ENCODE measurements at regions not wholly inside any gene's neighbourhood (a gene's known extent, or its start where the extent isn't known, plus 50 kb on each side); places are given as distances from the start of the nearest gene placed in this dataset.
A peak's percentile ranks its signal among the peaks of the same experiment; 100 is the strongest.

GRCh38 chr22:49307481-49307830 is 520.2 kb downstream of the BRD1 start:
- no peak overlapping the region for H3K14ac ChIP-seq (ENCODE audit: low read length)
- peak overlapping the region; percentile 14 for H2BK12ac ChIP-seq (ENCODE audit: low read length)
- H3K23ac ChIP-seq (ENCODE audit: low read depth, low read length, poor library complexity), result no peak overlapping the region
- no peak overlapping the region for H2AFZ ChIP-seq (ENCODE audit: low read length)
- no peak overlapping the region for H3K9ac ChIP-seq (ENCODE audit: low read depth, low read length, poor library complexity)
- no peak overlapping the region for H3K4ac ChIP-seq (ENCODE audit: low read length)
- H4K91ac ChIP-seq (ENCODE audit: low read depth, low read length, poor library complexity), result no peak overlapping the region
- no peaks in the 10 kb centered on the region for H3K9me3 ChIP-seq (replicated peaks in 1 of 2; ENCODE audit: control insufficient read depth in 2 of 2, insufficient read depth in 1 of 2, low read depth in 1 of 2, low read length in 2 of 2)
- no peaks in the 10 kb centered on the region for H3K79me1 ChIP-seq (ENCODE audit: low read depth, low read length)
- DNase-seq (ENCODE audit: low spot score), result no peak
- H3K36me3 ChIP-seq (replicated peaks in 1 of 2; ENCODE audit: control insufficient read depth in 2 of 2, insufficient read depth in 2 of 2, low read length in 2 of 2), result no peaks in the 10 kb centered on the region
- H3K4me1 ChIP-seq (ENCODE audit: control insufficient read depth in 2 of 2, insufficient read depth in 1 of 2, low read depth in 1 of 2, low read length in 2 of 2), result peaks cover 0 to 3% of the 10 kb centered on the region in 2 donors
- H3K27ac ChIP-seq (replicated peaks; ENCODE audit: low read length), result no peak overlapping the region
- no peak overlapping the region for H4K8ac ChIP-seq (ENCODE audit: low read depth, low read length)
- H2BK5ac ChIP-seq (ENCODE audit: low read length), result no peak overlapping the region
- H3K27me3 ChIP-seq (ENCODE audit: control insufficient read depth in 3 of 3, insufficient read depth in 3 of 3, low read depth in 1 of 3, low read length in 3 of 3), result no peaks in the 10 kb centered on the region
- H2BK120ac ChIP-seq (ENCODE audit: low read depth, low read length), result no peak overlapping the region
- peak overlapping the region; percentile 72 for H2BK15ac ChIP-seq (ENCODE audit: low read length)
- no peak overlapping the region for H3K4me2 ChIP-seq (ENCODE audit: insufficient read depth, low read length, poor library complexity, severe bottlenecking)
- peak overlapping the region; percentile 38 for H3K18ac ChIP-seq (ENCODE audit: low read length)
- H2AK5ac ChIP-seq (ENCODE audit: low read depth, low read length), result peak overlapping the region; percentile 19
- H3K4me3 ChIP-seq (ENCODE audit: low read length in 2 of 2), result no peak overlapping the region
- no CpG with 5 or more reads among the region's 2 CpGs for WGBS, 2 donors (ENCODE audit: extremely low coverage in 2 of 2, insufficient read length in 2 of 2, insufficient replicate concordance in 1 of 2)

DNA sequence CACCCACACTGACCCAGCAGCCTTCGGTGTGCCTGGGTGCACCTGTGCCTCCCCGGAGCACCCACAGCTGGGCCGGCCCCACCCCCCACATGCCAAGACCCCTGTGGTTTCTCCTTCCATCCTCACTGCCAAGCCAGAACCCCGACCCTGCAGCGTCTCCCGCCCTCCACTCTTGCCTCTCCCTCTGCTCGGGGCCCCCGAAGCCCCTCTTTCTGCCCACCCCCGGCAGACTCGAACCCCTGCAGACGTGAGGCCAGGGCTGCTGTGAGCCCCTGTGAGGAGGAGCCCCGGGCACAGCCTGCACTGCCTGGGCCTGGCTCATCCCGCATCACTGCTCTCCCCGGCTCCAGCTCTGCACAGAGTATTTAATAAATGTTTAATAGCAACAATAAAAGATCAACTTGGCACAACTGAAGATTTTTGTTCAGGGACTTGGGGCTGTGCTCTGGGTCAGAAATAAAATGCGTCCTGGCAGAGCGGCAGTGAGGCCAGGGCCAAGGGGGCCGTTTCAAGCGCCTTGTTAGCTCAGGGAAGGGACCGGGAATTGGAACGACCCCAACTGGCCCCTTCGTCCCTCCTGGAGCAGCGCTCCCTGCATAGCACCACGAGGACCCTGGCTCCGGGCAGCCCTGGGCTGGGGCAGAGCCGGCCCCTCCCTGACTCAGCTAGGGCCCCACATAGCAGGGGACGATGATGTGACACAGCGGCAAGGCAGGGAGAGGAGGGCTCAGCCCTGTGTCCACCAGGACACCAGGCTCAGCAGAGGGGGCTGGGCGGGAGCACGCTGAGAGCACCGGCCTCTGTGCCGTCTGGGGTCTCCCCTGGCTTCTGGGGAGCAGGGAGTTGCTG is 520.8 kb downstream of the BRD1 start:
- no peak overlapping the region for H4K8ac ChIP-seq (ENCODE audit: low read depth, low read length)
- H3K27me3 ChIP-seq (ENCODE audit: control insufficient read depth in 3 of 3, insufficient read depth in 3 of 3, low read depth in 1 of 3, low read length in 3 of 3), result no peaks in the 10 kb centered on the region
- H3K36me3 ChIP-seq (replicated peaks in 1 of 2; ENCODE audit: control insufficient read depth in 2 of 2, insufficient read depth in 2 of 2, low read length in 2 of 2), result no peaks in the 10 kb centered on the region
- no peaks in the 10 kb centered on the region for H3K79me1 ChIP-seq (ENCODE audit: low read depth, low read length)
- peak overlapping the region; percentile 72 for H2BK15ac ChIP-seq (ENCODE audit: low read length)
- no peak overlapping the region for H4K91ac ChIP-seq (ENCODE audit: low read depth, low read length, poor library complexity)
- H3K4me1 ChIP-seq (ENCODE audit: control insufficient read depth in 2 of 2, insufficient read depth in 1 of 2, low read depth in 1 of 2, low read length in 2 of 2), result peaks cover 0 to 3% of the 10 kb centered on the region in 2 donors
- no peaks in the 10 kb centered on the region for H3K9me3 ChIP-seq (replicated peaks in 1 of 2; ENCODE audit: control insufficient read depth in 2 of 2, insufficient read depth in 1 of 2, low read depth in 1 of 2, low read length in 2 of 2)
- H3K9ac ChIP-seq (ENCODE audit: low read depth, low read length, poor library complexity), result no peak overlapping the region
- H3K4ac ChIP-seq (ENCODE audit: low read length), result no peak overlapping the region
- H2BK5ac ChIP-seq (ENCODE audit: low read length), result no peak overlapping the region
- no peak overlapping the region for H3K4me3 ChIP-seq (ENCODE audit: low read length in 2 of 2)
- H2AFZ ChIP-seq (ENCODE audit: low read length), result no peak overlapping the region
- DNase-seq (ENCODE audit: low spot score), result no peak
- H3K23ac ChIP-seq (ENCODE audit: low read depth, low read length, poor library complexity), result no peak overlapping the region
- H3K18ac ChIP-seq (ENCODE audit: low read length), result peak overlapping the region; percentile 84
- H3K14ac ChIP-seq (ENCODE audit: low read length), result no peak overlapping the region
- no CpG with 5 or more reads among the region's 31 CpGs for WGBS, 2 donors (ENCODE audit: extremely low coverage in 2 of 2, insufficient read length in 2 of 2, insufficient replicate concordance in 1 of 2)
- H3K4me2 ChIP-seq (ENCODE audit: insufficient read depth, low read length, poor library complexity, severe bottlenecking), result no peak overlapping the region
- H2AK5ac ChIP-seq (ENCODE audit: low read depth, low read length), result peak overlapping the region; percentile 19
- H2BK120ac ChIP-seq (ENCODE audit: low read depth, low read length), result no peak overlapping the region
- H2BK12ac ChIP-seq (ENCODE audit: low read length), result peak overlapping the region; percentile 95
- H3K27ac ChIP-seq (replicated peaks; ENCODE audit: low read length), result no peak overlapping the region

DNA sequence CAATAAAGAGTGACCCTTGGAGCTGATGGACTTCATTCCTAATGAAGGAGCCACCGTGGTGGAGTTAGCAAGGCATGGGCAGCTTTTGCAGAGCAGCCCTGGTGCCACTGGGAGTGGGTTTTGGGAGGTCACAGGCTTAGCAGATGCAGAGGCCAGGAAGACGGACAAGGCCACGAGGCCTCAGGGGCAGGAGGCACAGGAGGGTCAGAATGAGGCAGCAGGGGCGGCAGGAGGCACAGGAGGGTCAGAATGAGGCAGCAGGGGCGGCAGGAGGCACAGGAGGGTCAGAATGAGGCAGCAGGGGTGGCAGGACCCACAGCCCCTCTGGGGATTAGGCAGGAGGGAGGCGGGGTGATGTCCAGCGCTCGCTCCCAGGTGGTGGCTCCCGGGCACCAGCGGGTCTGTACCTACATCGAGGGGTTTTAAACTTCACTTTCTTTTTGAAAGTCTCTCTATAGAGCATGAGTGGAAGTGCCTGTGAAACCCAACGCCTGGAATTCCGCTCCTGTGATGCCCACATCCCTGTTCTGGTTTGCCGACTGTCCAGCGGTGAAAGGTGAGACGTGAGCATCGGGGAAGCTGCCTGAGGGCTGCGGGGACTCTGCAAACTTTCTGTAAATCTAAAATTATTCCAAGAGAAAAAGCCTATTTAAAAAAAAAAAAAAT is 521.6 kb downstream of the BRD1 start:
- Histone ChIP-seq H3K9ac (ENCODE audit: low read depth, low read length, poor library complexity) (no peak overlapping the region), H2AFZ (ENCODE audit: low read length) (no peak overlapping the region), H4K91ac (ENCODE audit: low read depth, low read length, poor library complexity) (peak overlapping the region; percentile 69), H3K23ac (ENCODE audit: low read depth, low read length, poor library complexity) (no peak overlapping the region), H3K4me3 (ENCODE audit: low read length in 2 of 2) (no peak overlapping the region), H3K4ac (ENCODE audit: low read length) (no peak overlapping the region), H3K27ac (replicated peaks; ENCODE audit: low read length) (no peak overlapping the region), H2BK5ac (ENCODE audit: low read length) (no peak overlapping the region), H2BK12ac (ENCODE audit: low read length) (no peak overlapping the region), H3K4me1 (ENCODE audit: control insufficient read depth in 2 of 2, insufficient read depth in 1 of 2, low read depth in 1 of 2, low read length in 2 of 2) (peaks cover 0 to 3% of the 10 kb centered on the region in 2 donors), H3K9me3 (replicated peaks in 1 of 2; ENCODE audit: control insufficient read depth in 2 of 2, insufficient read depth in 1 of 2, low read depth in 1 of 2, low read length in 2 of 2) (no peaks in the 10 kb centered on the region), H4K8ac (ENCODE audit: low read depth, low read length) (no peak overlapping the region), H3K27me3 (ENCODE audit: control insufficient read depth in 3 of 3, insufficient read depth in 3 of 3, low read depth in 1 of 3, low read length in 3 of 3) (no peaks in the 10 kb centered on the region), H3K18ac (ENCODE audit: low read length) (no peak overlapping the region), H2BK15ac (ENCODE audit: low read length) (no peak overlapping the region), H3K36me3 (replicated peaks in 1 of 2; ENCODE audit: control insufficient read depth in 2 of 2, insufficient read depth in 2 of 2, low read length in 2 of 2) (no peaks in the 10 kb centered on the region), H3K14ac (ENCODE audit: low read length) (no peak overlapping the region), H2BK120ac (ENCODE audit: low read depth, low read length) (peak overlapping the region; percentile 24), H3K4me2 (ENCODE audit: insufficient read depth, low read length, poor library complexity, severe bottlenecking) (no peak overlapping the region), H2AK5ac (ENCODE audit: low read depth, low read length) (peak overlapping the region; percentile 90), H3K79me1 (ENCODE audit: low read depth, low read length) (no peaks in the 10 kb centered on the region)
- DNase-seq (ENCODE audit: low spot score), result no peak
- WGBS, 2 donors (ENCODE audit: extremely low coverage in 2 of 2, insufficient read length in 2 of 2, insufficient replicate concordance in 1 of 2), result no CpG with 5 or more reads among the region's 18 CpGs

- H2BK120ac ChIP-seq (ENCODE audit: low read depth, low read length), result peak overlapping the region; percentile 24
- no peak overlapping the region for H2BK5ac ChIP-seq (ENCODE audit: low read length)
- peaks cover 0 to 3% of the 10 kb centered on the region in 2 donors for H3K4me1 ChIP-seq (ENCODE audit: control insufficient read depth in 2 of 2, insufficient read depth in 1 of 2, low read depth in 1 of 2, low read length in 2 of 2)
- no peak overlapping the region for H4K8ac ChIP-seq (ENCODE audit: low read depth, low read length)
- no peak overlapping the region for H3K23ac ChIP-seq (ENCODE audit: low read depth, low read length, poor library complexity)
- peak overlapping the region; percentile 46 for H3K4me2 ChIP-seq (ENCODE audit: insufficient read depth, low read length, poor library complexity, severe bottlenecking)
- no peaks in the 10 kb centered on the region for H3K79me1 ChIP-seq (ENCODE audit: low read depth, low read length)
- peak overlapping the region; percentile 65 for H2BK15ac ChIP-seq (ENCODE audit: low read length)
- H3K27me3 ChIP-seq (ENCODE audit: control insufficient read depth in 3 of 3, insufficient read depth in 3 of 3, low read depth in 1 of 3, low read length in 3 of 3), result no peaks in the 10 kb centered on the region
- no peak overlapping the region for H3K27ac ChIP-seq (replicated peaks; ENCODE audit: low read length)
- H2AFZ ChIP-seq (ENCODE audit: low read length), result peak overlapping the region; percentile 78
- peak overlapping the region; percentile 58 for H3K14ac ChIP-seq (ENCODE audit: low read length)
- peak overlapping the region; percentile 94 for H2AK5ac ChIP-seq (ENCODE audit: low read depth, low read length)
- no peak overlapping the region for H3K4me3 ChIP-seq (ENCODE audit: low read length in 2 of 2)
- no CpG with 5 or more reads among the region's 20 CpGs for WGBS, 2 donors (ENCODE audit: extremely low coverage in 2 of 2, insufficient read length in 2 of 2, insufficient replicate concordance in 1 of 2)
- no peak overlapping the region for H2BK12ac ChIP-seq (ENCODE audit: low read length)
- no peak overlapping the region for H3K4ac ChIP-seq (ENCODE audit: low read length)
- H4K91ac ChIP-seq (ENCODE audit: low read depth, low read length, poor library complexity), result peak overlapping the region; percentile 59
- peak; percentile 78 for DNase-seq (ENCODE audit: low spot score)
- no peaks in the 10 kb centered on the region for H3K36me3 ChIP-seq (replicated peaks in 1 of 2; ENCODE audit: control insufficient read depth in 2 of 2, insufficient read depth in 2 of 2, low read length in 2 of 2)
- peak overlapping the region; percentile 77 for H3K18ac ChIP-seq (ENCODE audit: low read length)
- peaks cover 0 to 3% of the 10 kb centered on the region in 2 donors for H3K9me3 ChIP-seq (replicated peaks in 1 of 2; ENCODE audit: control insufficient read depth in 2 of 2, insufficient read depth in 1 of 2, low read depth in 1 of 2, low read length in 2 of 2)
- H3K9ac ChIP-seq (ENCODE audit: low read depth, low read length, poor library complexity), result no peak overlapping the region
Observed at GRCh38 chr22:49305214-49305965, 522.3 kb downstream of the BRD1 start.
